HS-5 (cell line): ENCODE measurements at regions not wholly inside any gene's neighbourhood (a gene's known extent, or its start where the extent isn't known, plus 50 kb on each side); places are given as distances from the start of the nearest gene placed in this dataset.

Experiments
- DNase-seq: peaks from one replicate; pipeline ENCODE4 v3.0.0-alpha.2; 2012; ENCODE audit warnings: low read depth

GRCh38 chr3:117519776-117520175 lies 810.2 kb downstream of the TUSC7 start:
- no peak for DNase-seq

- no peak for DNase-seq
Observed at GRCh38 chr3:117520582-117520981, 811.0 kb downstream of the TUSC7 start.

GRCh38 chr3:117523418-117523817 lies 813.8 kb downstream of the TUSC7 start:
- no peak for DNase-seq

- DNase-seq = peak; percentile 44
Observed at GRCh38 chr3:117524890-117525289, 815.3 kb downstream of the TUSC7 start.

- DNase-seq = no peak
Observed at GRCh38 chr3:117526470-117527079, 817.0 kb downstream of the TUSC7 start.

- DNase-seq = no peak
Observed at GRCh38 chr3:117527346-117527745, 817.8 kb downstream of the TUSC7 start.

GRCh38 chr3:117528688-117529087 lies 819.1 kb downstream of the TUSC7 start:
- DNase-seq = no peak

GRCh38 chr3:117531078-117531767 lies 821.6 kb downstream of the TUSC7 start:
- no peak for DNase-seq

- DNase-seq = no peak
Observed at GRCh38 chr3:117532268-117532667, 822.7 kb downstream of the TUSC7 start.

- no peak for DNase-seq
Observed at GRCh38 chr3:117534138-117534537, 824.6 kb downstream of the TUSC7 start.

- DNase-seq = no peak
Observed at GRCh38 chr3:117536006-117536405, 826.4 kb downstream of the TUSC7 start.

- no peak for DNase-seq
Observed at GRCh38 chr3:117537949-117538348, 828.4 kb downstream of the TUSC7 start.

- no peak for DNase-seq
Observed at GRCh38 chr3:117539729-117540128, 830.1 kb downstream of the TUSC7 start.

- DNase-seq = no peak
Observed at GRCh38 chr3:117540597-117540996, 831.0 kb downstream of the TUSC7 start.

GRCh38 chr3:117541721-117542120 lies 832.1 kb downstream of the TUSC7 start:
- DNase-seq = no peak

- no peak for DNase-seq
Observed at GRCh38 chr3:117543521-117543920, 833.9 kb downstream of the TUSC7 start.

GRCh38 chr3:117545484-117545883 lies 835.9 kb downstream of the TUSC7 start:
- no peak for DNase-seq

GRCh38 chr3:117547956-117548550 lies 838.5 kb downstream of the TUSC7 start:
- DNase-seq = peak; percentile 93

- no peak for DNase-seq
Observed at GRCh38 chr3:117548600-117548999, 839.0 kb downstream of the TUSC7 start.

- DNase-seq = no peak
Observed at GRCh38 chr3:117549716-117550115, 840.1 kb downstream of the TUSC7 start.

GRCh38 chr3:117550766-117551165 lies 841.2 kb downstream of the TUSC7 start:
- DNase-seq = no peak

GRCh38 chr3:117553461-117553860 lies 843.9 kb downstream of the TUSC7 start:
- DNase-seq = peak; percentile 13

- DNase-seq = no peak
Observed at GRCh38 chr3:117556646-117557407, 847.2 kb downstream of the TUSC7 start.
